HCT116 (cell line): ENCODE measurements at regions not wholly inside any gene's neighbourhood (a gene's known extent, or its start where the extent isn't known, plus 50 kb on each side); places are given as distances from the start of the nearest gene placed in this dataset.

Source experiments
- ATAC-seq: fragments of 200-7000 bp; cut with Tn5 transposase; 2 replicates; pipeline ENCODE4 v1.9.1; 2020; ENCODE audit warnings: mild to moderate bottlenecking, moderate library complexity
- BruUV-seq: library from RNA; stranded (reverse); fragments of 400-500 nt; replicated peaks from 2 replicates; lab custom pipeline; 2021; lab: Mats Ljungman, UMichigan
- CTCF ChIA-PET: fragments of 300-600 bp; sonication (Branson Sonifier 250); formaldehyde crosslinking; loops from one replicate; lab custom pipeline; 2021; ENCODE audit warnings: antibody characterized with exemption; lab: Charles Lee
- POLR2A ChIA-PET: fragments of 300-600, 350-600 bp; sonication (Branson Sonifier 250); formaldehyde crosslinking; loops from one replicate; lab custom pipeline; 2021; ENCODE audit warnings: antibody characterized with exemption; lab: Charles Lee
- RAD21 ChIA-PET, 2 experiments: fragments of 300-600 bp; sonication (Branson Sonifier 250); formaldehyde crosslinking; loops; one replicate each; lab custom pipeline; 2023; ENCODE audit warnings: low total read pairs in 2 of 2; ENCODE audit not compliant: uncharacterized antibody in 2 of 2, unreplicated experiment in 2 of 2, low non-redundant PET in 1 of 2; lab: Charles Lee
- DNase-seq: peaks from one replicate; pipeline ENCODE4 v3.0.0-alpha.2; 2010; ENCODE audit warnings: low read depth, low spot score
- H2AFZ ChIP-seq: fragments of 200-600 bp; shearing (Covaris generic), sonication (generic); 2 replicates; pipeline ENCODE4 v1.6.1; 2017; ENCODE audit warnings: low read depth, mixed run types, mixed read lengths, antibody characterized with exemption, low read length; ENCODE audit not compliant: poor library complexity, severe bottlenecking
- H3K27ac ChIP-seq: 2 replicates; pipeline ENCODE4 v1.5.1; 2012; ENCODE audit warnings: low read depth, low read length
- H3K27me3 ChIP-seq: fragments of 200-600 bp; sonication (generic); 2 replicates; pipeline ENCODE4 v1.6.1; 2016; ENCODE audit warnings: mixed run types, low read length, mixed read lengths; ENCODE audit not compliant: insufficient read depth
- H3K36me3 ChIP-seq, 2 experiments: fragments of 200-500 bp in 1 of 2; fragments of 200-600 bp in 1 of 2; sonication (Bioruptor generic) in 1 of 2; sonication (generic) in 1 of 2; 2 replicates each; pipeline versions ENCODE4 v1.5.1 to v1.6.1; 2014 to 2016; ENCODE audit warnings: low read length in 2 of 2, inconsistent platforms in 1 of 2, mixed read lengths in 1 of 2, mixed run types in 1 of 2; ENCODE audit not compliant: insufficient read depth in 2 of 2, control insufficient read depth in 1 of 2
- H3K4me1 ChIP-seq, 2 experiments: fragments of 200-600 bp in 1 of 2; sonication (generic) in 1 of 2; 2 replicates each; pipeline versions ENCODE4 v1.5.1 to v1.6.1; 2012 to 2017; ENCODE audit warnings: low read length in 2 of 2, inconsistent platforms in 1 of 2, mild to moderate bottlenecking in 1 of 2, mixed read lengths in 1 of 2, mixed run types in 1 of 2, moderate library complexity in 1 of 2; ENCODE audit not compliant: insufficient read depth in 2 of 2, control insufficient read depth in 1 of 2
- H3K4me2 ChIP-seq: fragments of 200-600 bp; sonication (generic); 2 replicates; pipeline ENCODE4 v1.6.1; 2017; ENCODE audit warnings: mixed run types, low read length, mixed read lengths
- H3K4me3 ChIP-seq, 2 experiments: fragments of 200-600 bp in 1 of 2; sonication (generic) in 1 of 2; replicated peaks in 1 of 2; 2 replicates each; pipeline ENCODE4 v1.5.1; 2011 to 2016; ENCODE audit warnings: low read length in 2 of 2, control low read depth in 1 of 2, low read depth in 1 of 2, mild to moderate bottlenecking in 1 of 2, mixed read lengths in 1 of 2, mixed run types in 1 of 2
- H3K79me2 ChIP-seq: fragments of 200-600 bp; sonication (generic); 2 replicates; pipeline ENCODE4 v1.6.1; 2017; ENCODE audit warnings: mild to moderate bottlenecking, mixed run types, low read length, moderate library complexity, mixed read lengths; ENCODE audit not compliant: insufficient read depth
- H3K9ac ChIP-seq: fragments of 200-600 bp; sonication (generic); 2 replicates; pipeline ENCODE4 v1.6.1; 2016; ENCODE audit warnings: low read length, mixed read lengths
- H3K9me2 ChIP-seq: fragments of 200-600 bp; sonication (generic), shearing (Covaris generic); 2 replicates; pipeline ENCODE4 v1.6.1; 2017; ENCODE audit warnings: mixed run types, mild to moderate bottlenecking, moderate library complexity; ENCODE audit not compliant: insufficient read depth
- H3K9me3 ChIP-seq, 2 experiments: fragments of 200-500 bp in 1 of 2; fragments of 200-600 bp in 1 of 2; sonication (Bioruptor generic) in 1 of 2; sonication (generic) in 1 of 2; 2 replicates each; pipeline ENCODE4 v1.6.1; 2014 to 2017; ENCODE audit warnings: low read length in 2 of 2, mixed read lengths in 2 of 2, inconsistent platforms in 1 of 2, low read depth in 1 of 2, mild to moderate bottlenecking in 1 of 2, mixed run types in 1 of 2, moderate library complexity in 1 of 2; ENCODE audit not compliant: control insufficient read depth in 1 of 2, insufficient read depth in 1 of 2
- H4K20me1 ChIP-seq: fragments of 200-600 bp; sonication (generic), shearing (Covaris generic); 2 replicates; pipeline ENCODE4 v1.6.1; 2017; ENCODE audit warnings: mixed run types, mild to moderate bottlenecking, moderate library complexity; ENCODE audit not compliant: insufficient read depth
- CBX3 ChIP-seq: IDR thresholded peaks from 2 replicates; pipeline ENCODE4 v1.6.1; 2012; ENCODE audit warnings: low read depth
- CEBPB ChIP-seq: IDR thresholded peaks from 2 replicates; pipeline ENCODE4 v1.6.1; 2012; ENCODE audit warnings: low read depth
- EGR1 ChIP-seq: IDR thresholded peaks from 2 replicates; pipeline ENCODE4 v1.6.1; 2012; ENCODE audit warnings: low read depth
- EZH2 ChIP-seq: fragments of 200-600 bp; sonication (generic); IDR thresholded peaks from 2 replicates; pipeline ENCODE4 v1.6.1; 2017; ENCODE audit warnings: antibody characterized with exemption, mixed run types
- EZH2phosphoT487 ChIP-seq: fragments of 200-600 bp; IDR thresholded peaks from 2 replicates; pipeline ENCODE4 v1.6.1; 2018; ENCODE audit warnings: antibody characterized with exemption, borderline replicate concordance
- JUND ChIP-seq: IDR thresholded peaks from 2 replicates; pipeline ENCODE4 v1.6.1; 2012
- POLR2A ChIP-seq: IDR thresholded peaks from 2 replicates; pipeline ENCODE4 v1.7.0; 2011; ENCODE audit warnings: borderline replicate concordance; ENCODE audit not compliant: insufficient read depth, insufficient read length; ENCODE audit errors: extremely low read depth
- POLR2AphosphoS5 ChIP-seq: IDR thresholded peaks from 2 replicates; pipeline ENCODE4 v1.6.1; 2011; ENCODE audit warnings: mild to moderate bottlenecking, low read depth, low read length, moderate library complexity
- RAD21 ChIP-seq: IDR thresholded peaks from 2 replicates; pipeline ENCODE4 v1.6.1; 2012; ENCODE audit warnings: low read depth, mild to moderate bottlenecking
- SIN3A ChIP-seq: IDR thresholded peaks from 2 replicates; pipeline ENCODE4 v1.6.1; 2012; ENCODE audit warnings: low read depth
- SP1 ChIP-seq: IDR thresholded peaks from 2 replicates; pipeline ENCODE4 v1.6.1; 2012; ENCODE audit warnings: low read depth
- SRF ChIP-seq: IDR thresholded peaks from 2 replicates; pipeline ENCODE4 v1.6.1; 2012; ENCODE audit warnings: low read depth
- TCF7L2 ChIP-seq: IDR thresholded peaks from 2 replicates; pipeline ENCODE4 v1.7.0; 2011; ENCODE audit warnings: borderline replicate concordance, inconsistent platforms; ENCODE audit not compliant: insufficient read depth, insufficient read length; ENCODE audit errors: extremely low read depth
- ZFX ChIP-seq: fragments of 450-650 bp; IDR thresholded peaks from 2 replicates; pipeline ENCODE4 v1.6.1; 2017
- ZNF274 ChIP-seq: fragments of 200-500 bp; sonication (Bioruptor generic); IDR thresholded peaks from 2 replicates; pipeline ENCODE4 v1.6.1; 2014; ENCODE audit warnings: mild to moderate bottlenecking, low read depth, low read length, inconsistent platforms
- intact Hi-C: fragments of 100-400 bp; cut with micrococcal nuclease; formaldehyde crosslinking; loops from 2 replicates; pipeline ENCODE4 v1.10.0; 2022
- TF ChIP-seq, protein P1 (sequence below): IDR thresholded peaks from 2 replicates; pipeline ENCODE4 v1.6.1; 2012
- TF ChIP-seq, protein P2 (sequence below): IDR thresholded peaks from 2 replicates; pipeline ENCODE4 v1.6.1; 2012; ENCODE audit warnings: low read depth
- TF ChIP-seq, protein P3 (sequence below): IDR thresholded peaks from 2 replicates; pipeline ENCODE4 v1.6.1; 2011; ENCODE audit warnings: mild to moderate bottlenecking, low read length, moderate library complexity; ENCODE audit not compliant: insufficient replicate concordance; ENCODE audit errors: extremely low read depth
- TF ChIP-seq, protein P4 (sequence below), 3 experiments: fragments of 200-600 bp in 1 of 3; sonication (generic) in 1 of 3; IDR thresholded peaks in 2 of 3; conservative IDR thresholded peaks in 1 of 3; 2 replicates each; pipeline ENCODE4 v1.5.1; 2012 to 2017; ENCODE audit warnings: low read depth in 2 of 3, low read length in 2 of 3, antibody characterized with exemption in 1 of 3, borderline replicate concordance in 1 of 3, control low read depth in 1 of 3, mild to moderate bottlenecking in 1 of 3, mixed read lengths in 1 of 3, mixed run types in 1 of 3, moderate library complexity in 1 of 3; ENCODE audit not compliant: insufficient read depth in 1 of 3

DNA sequence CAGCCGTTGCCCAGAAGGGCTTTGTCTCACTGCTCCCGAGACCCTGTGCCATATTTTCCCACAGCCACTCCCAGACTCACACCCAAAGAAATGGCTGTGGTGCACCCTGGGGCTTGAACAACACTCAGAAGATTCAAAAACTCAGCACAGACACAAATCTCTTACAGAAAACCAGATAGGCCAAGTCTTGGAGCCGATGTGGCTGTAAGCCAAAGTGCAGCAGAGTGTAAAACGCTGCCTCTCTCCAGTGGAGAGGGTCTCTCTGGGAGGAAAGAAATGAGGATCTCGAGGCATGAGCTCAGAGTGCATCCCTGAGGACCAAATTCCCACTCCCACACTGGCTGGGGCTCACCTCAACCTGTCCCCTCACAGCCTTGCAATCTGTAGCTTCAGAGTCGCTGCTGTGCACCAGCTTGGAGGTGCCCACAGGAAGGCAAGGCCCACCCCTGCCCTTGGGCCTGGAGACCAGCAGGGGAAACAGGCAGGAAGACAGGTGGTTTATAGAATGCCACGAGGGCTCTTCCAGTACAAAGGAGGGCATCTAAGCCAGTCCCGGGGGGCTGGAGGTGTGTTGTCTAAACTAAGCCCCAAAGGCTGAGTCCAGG, 171.3 kb upstream of the AJAP1 start:
- no peak overlapping the region for H3K4me2 ChIP-seq
- no peaks in the 10 kb centered on the region for H4K20me1 ChIP-seq
- RAD21 ChIA-PET = no interaction called here
- TF ChIP-seq ZNF274 = no peak
- no peak for TF ChIP-seq POLR2AphosphoS5
- no peak for TF ChIP-seq SP1
- no peak for TF ChIP-seq EGR1
- TF ChIP-seq EZH2 = no peak
- no peak for TF ChIP-seq TCF7L2
- no peak for TF ChIP-seq RAD21
- TF ChIP-seq EZH2phosphoT487 = no peak
- no peak for TF ChIP-seq SIN3A
- no peak for TF ChIP-seq POLR2A
- TF ChIP-seq, protein P1, sequence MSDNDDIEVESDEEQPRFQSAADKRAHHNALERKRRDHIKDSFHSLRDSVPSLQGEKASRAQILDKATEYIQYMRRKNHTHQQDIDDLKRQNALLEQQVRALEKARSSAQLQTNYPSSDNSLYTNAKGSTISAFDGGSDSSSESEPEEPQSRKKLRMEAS = no peak
- TF ChIP-seq, protein P2, sequence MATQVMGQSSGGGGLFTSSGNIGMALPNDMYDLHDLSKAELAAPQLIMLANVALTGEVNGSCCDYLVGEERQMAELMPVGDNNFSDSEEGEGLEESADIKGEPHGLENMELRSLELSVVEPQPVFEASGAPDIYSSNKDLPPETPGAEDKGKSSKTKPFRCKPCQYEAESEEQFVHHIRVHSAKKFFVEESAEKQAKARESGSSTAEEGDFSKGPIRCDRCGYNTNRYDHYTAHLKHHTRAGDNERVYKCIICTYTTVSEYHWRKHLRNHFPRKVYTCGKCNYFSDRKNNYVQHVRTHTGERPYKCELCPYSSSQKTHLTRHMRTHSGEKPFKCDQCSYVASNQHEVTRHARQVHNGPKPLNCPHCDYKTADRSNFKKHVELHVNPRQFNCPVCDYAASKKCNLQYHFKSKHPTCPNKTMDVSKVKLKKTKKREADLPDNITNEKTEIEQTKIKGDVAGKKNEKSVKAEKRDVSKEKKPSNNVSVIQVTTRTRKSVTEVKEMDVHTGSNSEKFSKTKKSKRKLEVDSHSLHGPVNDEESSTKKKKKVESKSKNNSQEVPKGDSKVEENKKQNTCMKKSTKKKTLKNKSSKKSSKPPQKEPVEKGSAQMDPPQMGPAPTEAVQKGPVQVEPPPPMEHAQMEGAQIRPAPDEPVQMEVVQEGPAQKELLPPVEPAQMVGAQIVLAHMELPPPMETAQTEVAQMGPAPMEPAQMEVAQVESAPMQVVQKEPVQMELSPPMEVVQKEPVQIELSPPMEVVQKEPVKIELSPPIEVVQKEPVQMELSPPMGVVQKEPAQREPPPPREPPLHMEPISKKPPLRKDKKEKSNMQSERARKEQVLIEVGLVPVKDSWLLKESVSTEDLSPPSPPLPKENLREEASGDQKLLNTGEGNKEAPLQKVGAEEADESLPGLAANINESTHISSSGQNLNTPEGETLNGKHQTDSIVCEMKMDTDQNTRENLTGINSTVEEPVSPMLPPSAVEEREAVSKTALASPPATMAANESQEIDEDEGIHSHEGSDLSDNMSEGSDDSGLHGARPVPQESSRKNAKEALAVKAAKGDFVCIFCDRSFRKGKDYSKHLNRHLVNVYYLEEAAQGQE = no peak
- TF ChIP-seq SRF = no peak
- TF ChIP-seq CEBPB = no peak
- TF ChIP-seq, protein P3, sequence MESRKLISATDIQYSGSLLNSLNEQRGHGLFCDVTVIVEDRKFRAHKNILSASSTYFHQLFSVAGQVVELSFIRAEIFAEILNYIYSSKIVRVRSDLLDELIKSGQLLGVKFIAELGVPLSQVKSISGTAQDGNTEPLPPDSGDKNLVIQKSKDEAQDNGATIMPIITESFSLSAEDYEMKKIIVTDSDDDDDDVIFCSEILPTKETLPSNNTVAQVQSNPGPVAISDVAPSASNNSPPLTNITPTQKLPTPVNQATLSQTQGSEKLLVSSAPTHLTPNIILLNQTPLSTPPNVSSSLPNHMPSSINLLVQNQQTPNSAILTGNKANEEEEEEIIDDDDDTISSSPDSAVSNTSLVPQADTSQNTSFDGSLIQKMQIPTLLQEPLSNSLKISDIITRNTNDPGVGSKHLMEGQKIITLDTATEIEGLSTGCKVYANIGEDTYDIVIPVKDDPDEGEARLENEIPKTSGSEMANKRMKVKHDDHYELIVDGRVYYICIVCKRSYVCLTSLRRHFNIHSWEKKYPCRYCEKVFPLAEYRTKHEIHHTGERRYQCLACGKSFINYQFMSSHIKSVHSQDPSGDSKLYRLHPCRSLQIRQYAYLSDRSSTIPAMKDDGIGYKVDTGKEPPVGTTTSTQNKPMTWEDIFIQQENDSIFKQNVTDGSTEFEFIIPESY = no peak
- no peak for TF ChIP-seq ZFX
- TF ChIP-seq, protein P4, sequence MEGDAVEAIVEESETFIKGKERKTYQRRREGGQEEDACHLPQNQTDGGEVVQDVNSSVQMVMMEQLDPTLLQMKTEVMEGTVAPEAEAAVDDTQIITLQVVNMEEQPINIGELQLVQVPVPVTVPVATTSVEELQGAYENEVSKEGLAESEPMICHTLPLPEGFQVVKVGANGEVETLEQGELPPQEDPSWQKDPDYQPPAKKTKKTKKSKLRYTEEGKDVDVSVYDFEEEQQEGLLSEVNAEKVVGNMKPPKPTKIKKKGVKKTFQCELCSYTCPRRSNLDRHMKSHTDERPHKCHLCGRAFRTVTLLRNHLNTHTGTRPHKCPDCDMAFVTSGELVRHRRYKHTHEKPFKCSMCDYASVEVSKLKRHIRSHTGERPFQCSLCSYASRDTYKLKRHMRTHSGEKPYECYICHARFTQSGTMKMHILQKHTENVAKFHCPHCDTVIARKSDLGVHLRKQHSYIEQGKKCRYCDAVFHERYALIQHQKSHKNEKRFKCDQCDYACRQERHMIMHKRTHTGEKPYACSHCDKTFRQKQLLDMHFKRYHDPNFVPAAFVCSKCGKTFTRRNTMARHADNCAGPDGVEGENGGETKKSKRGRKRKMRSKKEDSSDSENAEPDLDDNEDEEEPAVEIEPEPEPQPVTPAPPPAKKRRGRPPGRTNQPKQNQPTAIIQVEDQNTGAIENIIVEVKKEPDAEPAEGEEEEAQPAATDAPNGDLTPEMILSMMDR (IDR thresholded peaks at IDR 0.05 in 2 of 3, conservative IDR thresholded peaks at IDR 0.05 in 1 of 3; ENCODE audit: borderline replicate concordance in 1 of 3, insufficient read depth in 1 of 3, low read depth in 2 of 3, low read length in 2 of 3) = no peak
- no peak for TF ChIP-seq CBX3
- no peak for TF ChIP-seq JUND
- H3K4me3 ChIP-seq = no peak overlapping the region
- no peaks in the 10 kb centered on the region for H3K9me3 ChIP-seq
- ATAC-seq (no peak), DNase-seq (no peak)
- H3K9ac ChIP-seq = no peak overlapping the region
- intact Hi-C loops = no loop called here
- H3K9me2 ChIP-seq = no peaks in the 10 kb centered on the region
- no peaks in the 10 kb centered on the region for H3K36me3 ChIP-seq
- no TSS peak for BruUV-seq
- no peaks in the 10 kb centered on the region for H3K4me1 ChIP-seq
- H3K79me2 ChIP-seq = no peaks in the 10 kb centered on the region
- POLR2A ChIA-PET = no interaction called here
- H2AFZ ChIP-seq = no peak overlapping the region
- no peak overlapping the region for H3K27ac ChIP-seq
- CTCF ChIA-PET = no interaction called here
- H3K27me3 ChIP-seq = no peaks in the 10 kb centered on the region
